K562 (cell line): ENCODE measurements at regions not wholly inside any gene's neighbourhood (a gene's known extent, or its start where the extent isn't known, plus 50 kb on each side); places are given as distances from the start of the nearest gene placed in this dataset.

Experiments
- ATAC-seq: fragments of 200-7000 bp; cut with Tn5 transposase; 3 replicates; pipeline ENCODE4 v1.9.1; 2020; ENCODE audit warnings: moderate library complexity
- BruUV-seq: library from RNA; stranded (reverse); fragments of 400-500 nt; replicated peaks from 2 replicates; lab custom pipeline; 2021; lab: Mats Ljungman, UMichigan
- CTCF ChIA-PET: fragments of 300-600 bp; formaldehyde crosslinking; extraction: SDS; loops from one replicate; lab custom pipeline; 2021; ENCODE audit warnings: low intra/inter-chr PET ratio; lab: Yijun Ruan, JAX
- POLR2A ChIA-PET: fragments of 300-600, 350-650 bp; sonication (Branson Sonifier 250); formaldehyde crosslinking; extraction: SDS; loops from one replicate; lab custom pipeline; 2021; ENCODE audit warnings: antibody characterized with exemption, inconsistent platforms; lab: Yijun Ruan, JAX
- DNase-seq, 4 experiments: peaks; one replicate each; pipeline versions ENCODE4 v3.0.0 to v3.0.0-alpha.2; 2011 to 2018; ENCODE audit warnings: low spot score in 3 of 4, mixed read lengths in 3 of 4; ENCODE audit errors: extremely low read depth in 1 of 4
- FAIRE-seq: peaks from 2 replicates; lab custom pipeline; 2011; peaks lifted over from hg19 to GRCh38; lab: Jason Lieb, UNC
- H2AFZ ChIP-seq: 2 replicates; pipeline ENCODE4 v1.6.0; 2011; ENCODE audit warnings: low read depth, low read length, control low read depth, inconsistent platforms
- H3K27ac ChIP-seq: fragments of 200-600 bp; 3 replicates; pipeline ENCODE4 v1.8.0; 2011; ENCODE audit warnings: low read depth, mild to moderate bottlenecking, control low read depth, inconsistent platforms, low read length, moderate library complexity, mixed read lengths; ENCODE audit errors: extremely low read depth
- H3K27me3 ChIP-seq, 2 experiments: fragments of 300-600 bp in 1 of 2; 2 replicates in 1 of 2; 3 replicates in 1 of 2; pipeline versions ENCODE4 v1.6.0 to v1.8.0; 2011; ENCODE audit warnings: inconsistent platforms in 2 of 2, low read length in 2 of 2, mild to moderate bottlenecking in 1 of 2, mixed read lengths in 1 of 2, moderate library complexity in 1 of 2; ENCODE audit not compliant: control insufficient read depth in 2 of 2, insufficient read depth in 2 of 2
- H3K36me3 ChIP-seq: fragments of 300-600 bp; 3 replicates; pipeline ENCODE4 v1.8.0; 2011; ENCODE audit warnings: mild to moderate bottlenecking, low read length, inconsistent platforms; ENCODE audit not compliant: control insufficient read depth, insufficient read depth
- H3K4me1 ChIP-seq, 2 experiments: fragments of 200-600 bp in 1 of 2; replicated peaks in 1 of 2; 2 replicates in 1 of 2; 3 replicates in 1 of 2; pipeline versions ENCODE4 v1.5.1 to v1.8.0; 2011; ENCODE audit warnings: inconsistent platforms in 2 of 2, low read length in 2 of 2, mild to moderate bottlenecking in 1 of 2, mixed read lengths in 1 of 2, moderate library complexity in 1 of 2; ENCODE audit not compliant: control insufficient read depth in 2 of 2, insufficient read depth in 2 of 2
- H3K4me2 ChIP-seq: 2 replicates; pipeline ENCODE4 v1.6.1; 2011; ENCODE audit warnings: low read length, control low read depth, inconsistent platforms, mixed read lengths; ENCODE audit not compliant: insufficient read depth
- H3K4me3 ChIP-seq: fragments of 200-600 bp; sonication (generic), shearing (Covaris generic); 2 replicates; pipeline ENCODE4 v1.5.1; 2016; ENCODE audit warnings: control low read depth, inconsistent platforms
- H3K79me2 ChIP-seq: fragments of 200-600 bp; 3 replicates; pipeline ENCODE4 v1.8.0; 2011; ENCODE audit warnings: low read length, inconsistent platforms; ENCODE audit not compliant: control insufficient read depth, insufficient read depth
- H3K9ac ChIP-seq, 2 experiments: 2 replicates each; pipeline versions ENCODE4 v1.6.0 to v1.6.1; 2011; ENCODE audit warnings: low read depth in 2 of 2, low read length in 2 of 2, control low read depth in 1 of 2, inconsistent platforms in 1 of 2, mild to moderate bottlenecking in 1 of 2, mixed read lengths in 1 of 2; ENCODE audit not compliant: insufficient read depth in 1 of 2
- H3K9me1 ChIP-seq: one replicate; pipeline ENCODE4 v1.6.0; 2011; ENCODE audit warnings: inconsistent platforms, mild to moderate bottlenecking, low read length, moderate library complexity; ENCODE audit not compliant: control insufficient read depth, insufficient read depth
- H3K9me3 ChIP-seq: replicated peaks from 2 replicates; pipeline ENCODE4 v1.5.1; 2011; ENCODE audit warnings: low read depth, low read length, inconsistent platforms; ENCODE audit not compliant: control insufficient read depth, insufficient read depth
- H4K20me1 ChIP-seq: replicated peaks from 2 replicates; pipeline ENCODE4 v1.6.1; 2011; ENCODE audit warnings: low read length, inconsistent platforms, mixed read lengths; ENCODE audit not compliant: control insufficient read depth, insufficient read depth
- E2F3 ChIP-seq: fragments of 250-450 bp; sonication (Bioruptor Pico); IDR thresholded peaks from 2 replicates; pipeline ENCODE4 v1.4.0; 2020; ENCODE audit warnings: mild to moderate bottlenecking
- FOS ChIP-seq: IDR thresholded peaks from 3 replicates; pipeline ENCODE4 v1.6.1; 2011; ENCODE audit not compliant: insufficient read length; ENCODE audit errors: extremely low read depth
- HMGXB4 ChIP-seq: sonication (generic); formaldehyde crosslinking; IDR thresholded peaks from 2 replicates; pipeline ENCODE4 v1.8.1; 2023; ENCODE audit warnings: mild to moderate bottlenecking, missing genetic modification reagents
- LARP7 ChIP-seq: fragments of 450-650 bp; IDR thresholded peaks from 2 replicates; pipeline ENCODE4 v1.6.1; 2016
- MCM2 ChIP-seq: fragments of 450-650 bp; IDR thresholded peaks from 2 replicates; pipeline ENCODE4 v1.6.1; 2017; ENCODE audit warnings: low read depth, mild to moderate bottlenecking
- PML ChIP-seq: IDR thresholded peaks from 2 replicates; pipeline ENCODE4 v1.6.1; 2012; ENCODE audit warnings: low read length, inconsistent platforms
- POU5F1 ChIP-seq: fragments of 150-350 bp; IDR thresholded peaks from 2 replicates; pipeline ENCODE4 v1.6.1; 2014; ENCODE audit warnings: borderline replicate concordance, low read length, low read depth, mild to moderate bottlenecking; ENCODE audit not compliant: partially characterized antibody
- PRMT5 ChIP-seq: sonication (generic); formaldehyde crosslinking; IDR thresholded peaks from 2 replicates; pipeline ENCODE4 v1.5.0; 2020; ENCODE audit warnings: missing genetic modification reagents
- SFPQ ChIP-seq: fragments of 200-400 bp; formaldehyde crosslinking; IDR thresholded peaks from 2 replicates; pipeline ENCODE4 v1.6.1; 2017; ENCODE audit warnings: mild to moderate bottlenecking, low read depth, low read length, moderate library complexity
- ZNF75A ChIP-seq: fragments of 450-650 bp; formaldehyde crosslinking; IDR thresholded peaks from 2 replicates; pipeline ENCODE4 v1.4.0; 2020; ENCODE audit warnings: mild to moderate bottlenecking
- WGBS: fragments of 100-300 bp; shearing (Covaris generic); methylation state at CpG from one replicate; pipeline ENCODE4 v1.1.6; 2016; ENCODE audit warnings: low coverage, mixed read lengths; ENCODE audit not compliant: insufficient coverage; ENCODE audit errors: missing lambda C conversion rate; 5-methylcytosine and 5-hydroxymethylcytosine counted together
- in situ Hi-C: fragments of 300-500 bp; cut with MboI; formaldehyde crosslinking; loops from 4 replicates; pipeline ENCODE4 v1.15.0; 2018; ENCODE audit warnings: inconsistent platforms, mixed read lengths
- intact Hi-C: fragments of 100-400 bp; cut with micrococcal nuclease; formaldehyde crosslinking; loops from 2 replicates; pipeline ENCODE4 v1.14.2; 2022

GRCh38 chr4:71872221-71872620 is 88.3 kb upstream of the GC start:
- 74% methylated on average over 4 of the region's 4 CpGs for WGBS

More at GRCh38 chr4:71872221-71872620, 88.3 kb upstream of the GC start:
- intact Hi-C loops, result no loop called here
- H3K79me2 ChIP-seq, result no peaks in the 10 kb centered on the region
- BruUV-seq, result no TSS peak
- H3K9me1 ChIP-seq, result no peaks in the 10 kb centered on the region
- H3K36me3 ChIP-seq, result no peaks in the 10 kb centered on the region
- H3K4me3 ChIP-seq, result no peak overlapping the region
- DNase-seq (no peak), ATAC-seq (no peak)
- POLR2A ChIA-PET, result no interaction called here
- H3K4me1 ChIP-seq, result no peaks in the 10 kb centered on the region
- no peak overlapping the region for H3K9ac ChIP-seq
- no peak overlapping the region for H3K4me2 ChIP-seq
- no peaks in the 10 kb centered on the region for H3K27me3 ChIP-seq
- 0 out of 2 replicates have a peak, but pooled peaks cover 1% of the 10 kb centered on the region for H3K9me3 ChIP-seq
- no peak overlapping the region; the same call in 1 of the 2 replicates for H2AFZ ChIP-seq
- no peaks in the 10 kb centered on the region for H4K20me1 ChIP-seq
- TF ChIP-seq HMGXB4 (no peak), PRMT5 (CRISPR knock-in tag) (no peak), LARP7 (no peak), SFPQ (no peak), ZNF75A (CRISPR knock-in tag) (no peak), E2F3 (CRISPR knock-in tag) (no peak), MCM2 (no peak), FOS (no peak), POU5F1 (no peak), PML (no peak)
- TF ChIP-seq, all 486 proteins: peak for 0
- FAIRE-seq, result no peak
- in situ Hi-C loops, result no loop called here
- CTCF ChIA-PET, result no interaction called here
- no peak overlapping the region for H3K27ac ChIP-seq
